ENCODE measurements at regions not wholly inside any gene's neighbourhood (a gene's known extent, or its start where the extent isn't known, plus 50 kb on each side); places are given as distances from the start of the nearest gene placed in this dataset.
"Not testable (repeated sequence)": the region's sequence is repeated elsewhere in the genome, so short reads cannot be mapped to it uniquely, and the experiment has no call there.

DNA sequence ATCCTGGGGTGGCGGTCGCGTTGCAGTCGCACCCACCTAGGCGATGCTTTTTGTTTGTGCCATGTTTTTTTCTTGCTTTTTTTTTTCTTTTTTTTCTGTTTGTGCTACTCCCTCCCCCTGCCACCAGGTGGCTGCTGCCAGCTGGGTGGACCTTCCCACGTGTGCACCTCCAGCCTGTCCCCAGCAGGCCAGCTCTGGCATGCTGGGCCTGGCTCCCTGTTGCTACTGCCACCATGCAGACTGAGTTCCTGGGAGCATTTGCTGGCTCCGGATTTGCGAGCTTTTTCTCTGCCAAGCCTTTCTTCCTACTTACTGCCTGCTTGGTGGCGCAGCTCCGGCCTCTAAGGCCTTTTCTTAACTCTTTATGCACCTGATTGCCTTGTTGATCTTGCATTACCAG lies 161.2 kb upstream of the WDFY3 start:
- no peak for FAIRE-seq
- Histone ChIP-seq H3K4me3 (ENCODE audit: low read depth, low read length) (no peak overlapping the region), H3K36me3 (ENCODE audit: control insufficient read depth, insufficient read depth, low read length) (no peaks in the 10 kb centered on the region), H3K27me3 (ENCODE audit: control insufficient read depth, insufficient read depth, low read length) (no peaks in the 10 kb centered on the region)
- DNase-seq (ENCODE audit: low read depth) = peak; percentile 35
- TF ChIP-seq, protein P1, sequence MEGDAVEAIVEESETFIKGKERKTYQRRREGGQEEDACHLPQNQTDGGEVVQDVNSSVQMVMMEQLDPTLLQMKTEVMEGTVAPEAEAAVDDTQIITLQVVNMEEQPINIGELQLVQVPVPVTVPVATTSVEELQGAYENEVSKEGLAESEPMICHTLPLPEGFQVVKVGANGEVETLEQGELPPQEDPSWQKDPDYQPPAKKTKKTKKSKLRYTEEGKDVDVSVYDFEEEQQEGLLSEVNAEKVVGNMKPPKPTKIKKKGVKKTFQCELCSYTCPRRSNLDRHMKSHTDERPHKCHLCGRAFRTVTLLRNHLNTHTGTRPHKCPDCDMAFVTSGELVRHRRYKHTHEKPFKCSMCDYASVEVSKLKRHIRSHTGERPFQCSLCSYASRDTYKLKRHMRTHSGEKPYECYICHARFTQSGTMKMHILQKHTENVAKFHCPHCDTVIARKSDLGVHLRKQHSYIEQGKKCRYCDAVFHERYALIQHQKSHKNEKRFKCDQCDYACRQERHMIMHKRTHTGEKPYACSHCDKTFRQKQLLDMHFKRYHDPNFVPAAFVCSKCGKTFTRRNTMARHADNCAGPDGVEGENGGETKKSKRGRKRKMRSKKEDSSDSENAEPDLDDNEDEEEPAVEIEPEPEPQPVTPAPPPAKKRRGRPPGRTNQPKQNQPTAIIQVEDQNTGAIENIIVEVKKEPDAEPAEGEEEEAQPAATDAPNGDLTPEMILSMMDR (IDR thresholded peaks at IDR 0.05; ENCODE audit: insufficient read depth, low read length, severe bottlenecking) = peak; percentile 67

DNA sequence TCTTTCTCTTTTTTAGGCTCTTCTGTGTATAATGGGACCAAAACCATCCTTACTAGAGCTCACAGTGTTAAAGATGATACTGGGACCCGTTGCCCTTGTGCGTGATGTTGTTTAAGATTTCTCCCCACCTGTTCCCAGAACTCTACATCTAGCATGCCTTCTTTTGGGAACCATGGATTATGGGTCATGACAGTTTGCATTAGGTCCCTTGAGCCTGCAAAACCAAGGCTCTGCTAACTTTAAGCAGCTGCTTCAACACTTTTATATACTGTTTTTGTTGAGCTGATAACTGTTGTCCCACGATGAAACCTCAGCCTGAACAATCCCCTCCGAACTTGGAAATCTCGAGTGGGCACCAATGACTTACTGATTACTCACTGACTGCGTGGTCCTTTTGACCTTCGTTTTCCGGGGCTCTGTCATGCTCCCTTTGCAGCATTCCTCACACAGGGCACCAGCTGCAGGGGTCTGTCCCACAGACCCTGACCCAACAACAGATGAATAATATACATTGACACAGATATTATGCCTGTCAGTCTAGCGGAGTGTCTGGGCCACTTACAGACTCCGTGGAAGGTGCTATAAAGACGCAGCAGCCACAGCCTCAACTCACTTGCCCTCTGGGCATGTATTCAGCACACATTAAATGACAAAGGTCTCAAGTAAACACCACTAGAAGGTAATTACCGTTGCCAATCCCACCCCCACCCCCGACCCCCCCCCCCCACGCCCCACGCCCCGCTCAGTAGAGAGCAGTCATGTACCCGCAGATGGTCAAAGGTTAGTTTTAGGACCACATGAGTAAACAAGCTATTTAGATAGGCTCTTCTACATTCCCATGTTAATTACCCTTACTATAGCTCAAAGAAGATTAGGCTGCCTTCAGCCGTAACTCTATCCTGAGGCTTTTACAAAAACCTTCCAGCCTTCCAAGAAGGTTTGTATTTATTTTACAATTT lies 162.0 kb upstream of the WDFY3 start:
- no peak overlapping the region for H3K4me3 ChIP-seq (ENCODE audit: low read depth, low read length)
- DNase-seq (ENCODE audit: low read depth) (no peak), FAIRE-seq (no peak)
- no peaks in the 10 kb centered on the region for H3K27me3 ChIP-seq (ENCODE audit: control insufficient read depth, insufficient read depth, low read length)
- H3K36me3 ChIP-seq (ENCODE audit: control insufficient read depth, insufficient read depth, low read length) = no peaks in the 10 kb centered on the region
- TF ChIP-seq, protein P1 (IDR thresholded peaks at IDR 0.05; ENCODE audit: insufficient read depth, low read length, severe bottlenecking) = no peak

DNA sequence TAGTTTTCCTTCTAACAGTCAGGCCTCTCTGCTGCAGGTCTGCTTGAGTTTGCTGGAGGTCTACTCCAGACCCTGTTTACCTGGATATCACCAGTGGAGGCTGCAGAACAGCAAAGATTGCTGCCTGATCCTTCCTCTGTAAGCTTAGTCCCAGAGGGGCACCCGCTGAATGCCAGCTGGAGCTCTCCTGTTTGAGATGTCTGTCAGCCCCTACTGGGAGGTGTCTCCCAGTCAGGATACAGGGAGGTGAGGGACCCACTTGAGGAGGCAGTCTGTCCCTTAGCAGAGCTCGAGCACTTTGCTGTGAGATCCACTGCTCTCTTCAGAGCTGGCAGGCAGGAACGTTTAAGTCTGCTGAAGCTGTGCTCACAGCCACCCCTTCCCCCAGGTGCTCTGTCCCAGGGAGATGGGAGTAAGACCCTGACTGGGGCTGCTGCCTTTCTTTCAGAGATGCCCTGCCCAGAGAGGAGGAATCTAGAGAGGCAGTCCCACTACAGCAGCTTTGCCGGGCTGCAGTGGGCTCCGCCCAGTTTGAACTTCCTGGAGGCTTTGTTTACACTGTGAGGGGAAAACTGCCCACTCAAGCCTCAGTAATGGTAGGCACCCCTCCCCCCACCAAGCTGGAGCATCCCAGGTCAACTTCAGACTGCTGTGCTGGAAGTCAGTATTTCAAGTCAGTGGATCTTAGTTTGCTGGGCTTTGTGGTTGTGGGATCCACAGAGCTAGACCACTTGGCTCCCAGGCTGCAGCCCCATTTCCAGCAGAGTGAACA lies 163.1 kb upstream of the WDFY3 start:
- H3K27me3 ChIP-seq (ENCODE audit: control insufficient read depth, insufficient read depth, low read length); DNase-seq (ENCODE audit: low read depth); H3K36me3 ChIP-seq (ENCODE audit: control insufficient read depth, insufficient read depth, low read length); H3K4me3 ChIP-seq (ENCODE audit: low read depth, low read length); FAIRE-seq: not testable (repeated sequence)

DNA sequence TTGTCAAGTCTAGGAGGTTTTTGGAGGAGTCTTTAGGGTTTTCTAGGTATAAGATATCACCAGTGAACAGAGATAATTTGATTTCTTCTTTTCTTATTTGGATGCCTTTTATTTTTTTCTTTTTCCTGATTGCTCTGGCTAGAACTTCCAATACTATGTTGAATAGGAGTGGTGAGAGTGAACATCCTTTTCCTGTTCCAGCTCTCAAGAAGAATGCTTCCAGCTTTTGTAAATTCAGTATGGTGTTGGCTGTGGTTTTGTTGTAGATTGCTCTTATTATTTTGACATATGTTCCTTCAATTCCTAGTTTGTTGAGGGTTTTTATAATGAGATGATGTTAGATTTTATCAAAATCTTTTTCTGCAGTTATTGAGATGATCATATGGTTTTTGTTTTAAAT lies 165.6 kb upstream of the WDFY3 start:
- H3K36me3 ChIP-seq (ENCODE audit: control insufficient read depth, insufficient read depth, low read length) = no peaks in the 10 kb centered on the region
- FAIRE-seq (no peak), DNase-seq (ENCODE audit: low read depth) (no peak)
- no peak overlapping the region for H3K4me3 ChIP-seq (ENCODE audit: low read depth, low read length)
- TF ChIP-seq, protein P1 (IDR thresholded peaks at IDR 0.05; ENCODE audit: insufficient read depth, low read length, severe bottlenecking) = no peak
- H3K27me3 ChIP-seq (ENCODE audit: control insufficient read depth, insufficient read depth, low read length) = no peaks in the 10 kb centered on the region

DNA sequence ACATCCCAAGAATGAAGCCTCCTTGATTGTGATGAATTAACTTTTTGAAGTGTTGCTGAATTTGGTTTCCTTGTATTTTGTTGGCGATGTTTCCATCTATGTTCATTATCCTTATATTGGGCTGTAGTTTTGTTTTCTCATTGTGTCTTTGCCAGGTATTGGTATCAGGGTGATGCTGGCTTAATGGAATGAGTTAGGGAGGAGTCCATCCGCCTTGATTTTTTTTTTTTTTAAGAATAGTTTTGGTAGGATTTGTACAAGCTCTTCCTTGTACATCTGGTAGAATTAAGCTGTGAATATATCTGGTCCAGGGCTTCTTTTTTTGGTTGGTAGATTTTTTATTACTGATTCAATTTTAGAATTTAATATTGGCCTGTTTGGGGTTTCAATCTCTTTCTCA lies 166.1 kb upstream of the WDFY3 start:
- DNase-seq (ENCODE audit: low read depth) = no peak
- TF ChIP-seq, protein P1 (IDR thresholded peaks at IDR 0.05; ENCODE audit: insufficient read depth, low read length, severe bottlenecking) = no peak
- Histone ChIP-seq H3K4me3 (ENCODE audit: low read depth, low read length) (no peak overlapping the region), H3K36me3 (ENCODE audit: control insufficient read depth, insufficient read depth, low read length) (no peaks in the 10 kb centered on the region), H3K27me3 (ENCODE audit: control insufficient read depth, insufficient read depth, low read length) (no peaks in the 10 kb centered on the region)
- FAIRE-seq = no peak

DNA sequence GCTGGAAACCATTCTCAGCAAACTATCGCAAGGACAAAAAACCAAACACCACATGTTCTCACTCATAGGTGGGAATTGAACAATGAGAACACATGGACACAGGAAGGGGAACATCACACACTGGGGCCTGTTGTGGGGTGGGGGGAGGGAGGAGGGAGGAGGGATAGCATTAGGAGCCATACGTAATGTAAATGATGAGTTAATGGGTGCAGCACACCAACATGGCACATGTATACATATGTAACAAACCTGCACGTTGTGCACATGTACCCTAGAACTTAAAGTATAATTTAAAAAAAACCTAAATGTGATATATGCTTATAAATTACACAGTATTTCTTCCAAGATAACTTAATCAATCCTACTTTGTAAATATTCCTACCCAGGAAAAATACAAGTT lies 173.3 kb upstream of the WDFY3 start:
- H3K4me3 ChIP-seq (ENCODE audit: low read depth, low read length); H3K36me3 ChIP-seq (ENCODE audit: control insufficient read depth, insufficient read depth, low read length); DNase-seq (ENCODE audit: low read depth); H3K27me3 ChIP-seq (ENCODE audit: control insufficient read depth, insufficient read depth, low read length); FAIRE-seq: not testable (repeated sequence)

Data from bronchial epithelial cell (primary cell).